Astrocyte (in vitro differentiated cells and primary cell): ENCODE measurements at regions not wholly inside any gene's neighbourhood (a gene's known extent, or its start where the extent isn't known, plus 50 kb on each side); places are given as distances from the start of the nearest gene placed in this dataset.
A peak's percentile ranks its signal among the peaks of the same experiment; 100 is the strongest.

Source experiments
- DNase-seq: peaks from one replicate; pipeline ENCODE4 v3.0.0-alpha.2; 2010; ENCODE audit warnings: low read depth
- FAIRE-seq: peaks from 2 replicates; lab custom pipeline; 2011; peaks lifted over from hg19 to GRCh38; lab: Jason Lieb, UNC
- H2AFZ ChIP-seq: 2 replicates; pipeline ENCODE4 v1.6.0; 2012; ENCODE audit warnings: low read depth, low read length, inconsistent platforms
- H3K27ac ChIP-seq: 2 replicates; pipeline ENCODE4 v1.5.1; 2011; ENCODE audit warnings: low read depth, low read length, inconsistent platforms
- H3K27me3 ChIP-seq: 2 replicates; pipeline ENCODE4 v1.6.0; 2011; ENCODE audit warnings: low read length, inconsistent platforms; ENCODE audit not compliant: insufficient read depth
- H3K36me3 ChIP-seq: 2 replicates; pipeline ENCODE4 v1.5.1; 2011; ENCODE audit warnings: low read length, inconsistent platforms; ENCODE audit not compliant: insufficient read depth
- H3K4me1 ChIP-seq: 2 replicates; pipeline ENCODE4 v1.5.1; 2011; ENCODE audit warnings: low read length, inconsistent platforms; ENCODE audit not compliant: insufficient read depth
- H3K4me2 ChIP-seq: 2 replicates; pipeline ENCODE4 v1.6.0; 2012; ENCODE audit warnings: low read length, inconsistent platforms
- H3K4me3 ChIP-seq: 2 replicates; pipeline ENCODE4 v1.5.1; 2011; ENCODE audit warnings: low read depth, mild to moderate bottlenecking, low read length, inconsistent platforms; ENCODE audit not compliant: insufficient read depth
- H3K79me2 ChIP-seq: 2 replicates; pipeline ENCODE4 v1.6.0; 2012; ENCODE audit warnings: mild to moderate bottlenecking, low read length, inconsistent platforms; ENCODE audit not compliant: insufficient read depth
- H3K9ac ChIP-seq: 2 replicates; pipeline ENCODE4 v1.6.0; 2012; ENCODE audit warnings: mild to moderate bottlenecking, low read length, inconsistent platforms
- H3K9me3 ChIP-seq: 2 replicates; pipeline ENCODE4 v1.5.1; 2012; ENCODE audit warnings: low read depth, mild to moderate bottlenecking, low read length, inconsistent platforms; ENCODE audit not compliant: insufficient read depth
- H4K20me1 ChIP-seq: 2 replicates; pipeline ENCODE4 v1.6.0; 2012; ENCODE audit warnings: low read length, inconsistent platforms; ENCODE audit not compliant: insufficient read depth
- H3K27ac Mint-ChIP-seq: one replicate; pipeline ENCODE4 v1.8.0; 2021; ENCODE audit warnings: mild to moderate bottlenecking, mixed read lengths; ENCODE audit not compliant: unreplicated experiment
- H3K27me3 Mint-ChIP-seq: one replicate; pipeline ENCODE4 v1.8.0; 2021; ENCODE audit warnings: low read depth, mixed read lengths; ENCODE audit not compliant: unreplicated experiment
- H3K36me3 Mint-ChIP-seq: one replicate; pipeline ENCODE4 v1.8.0; 2021; ENCODE audit warnings: low read depth, mixed read lengths; ENCODE audit not compliant: unreplicated experiment
- H3K4me1 Mint-ChIP-seq: one replicate; pipeline ENCODE4 v1.8.0; 2021; ENCODE audit warnings: low read depth, mixed read lengths; ENCODE audit not compliant: unreplicated experiment
- H3K4me3 Mint-ChIP-seq: one replicate; pipeline ENCODE4 v1.8.0; 2021; ENCODE audit warnings: mild to moderate bottlenecking, moderate library complexity, mixed read lengths; ENCODE audit not compliant: unreplicated experiment
- H3K9me3 Mint-ChIP-seq: one replicate; pipeline ENCODE4 v1.8.0; 2021; ENCODE audit warnings: mild to moderate bottlenecking, mixed read lengths; ENCODE audit not compliant: unreplicated experiment
- CTCF ChIP-seq: IDR thresholded peaks from 2 replicates; pipeline ENCODE4 v1.5.1; 2011; ENCODE audit warnings: low read depth, mild to moderate bottlenecking, inconsistent platforms, low read length, moderate library complexity; ENCODE audit not compliant: insufficient read depth
- EZH2 ChIP-seq: IDR thresholded peaks from 2 replicates; pipeline ENCODE4 v1.6.1; 2012; ENCODE audit warnings: mild to moderate bottlenecking, low read length, inconsistent platforms; ENCODE audit not compliant: insufficient read depth

GRCh38 chr6:22779062-22779461 is 209.7 kb downstream of the HDGFL1 start:
- no peak overlapping the region for H2AFZ ChIP-seq
- no peaks in the 10 kb centered on the region for H4K20me1 ChIP-seq
- Mint-ChIP-seq H3K27me3 (no peaks in the 10 kb centered on the region), H3K27ac (no peak overlapping the region), H3K36me3 (no peaks in the 10 kb centered on the region), H3K4me1 (peaks cover 3% of the 10 kb centered on the region), H3K4me3 (no peak overlapping the region), H3K9me3 (peaks cover 15% of the 10 kb centered on the region)
- H3K4me2 ChIP-seq: no peak overlapping the region
- DNase-seq (no peak), FAIRE-seq (no peak)
- H3K4me3 ChIP-seq: no peak overlapping the region
- no peaks in the 10 kb centered on the region for H3K36me3 ChIP-seq
- no peaks in the 10 kb centered on the region for H3K27me3 ChIP-seq
- no peaks in the 10 kb centered on the region for H3K4me1 ChIP-seq
- no peaks in the 10 kb centered on the region for H3K79me2 ChIP-seq
- no peak overlapping the region for H3K27ac ChIP-seq
- no peak overlapping the region for H3K9ac ChIP-seq
- TF ChIP-seq CTCF (no peak), EZH2 (no peak)
- peaks cover 14% of the 10 kb centered on the region for H3K9me3 ChIP-seq

- H3K27ac Mint-ChIP-seq: no peak overlapping the region
- H3K4me1 Mint-ChIP-seq: peaks cover 8% of the 10 kb centered on the region
- H3K9me3 Mint-ChIP-seq: peaks cover 1% of the 10 kb centered on the region
- no peak overlapping the region for H3K4me3 Mint-ChIP-seq
- H3K27me3 ChIP-seq: no peaks in the 10 kb centered on the region
- DNase-seq (no peak), FAIRE-seq (no peak)
- peaks cover 6% of the 10 kb centered on the region for H3K9me3 ChIP-seq
- H4K20me1 ChIP-seq: no peaks in the 10 kb centered on the region
- no peak overlapping the region for H3K4me3 ChIP-seq
- H3K4me2 ChIP-seq: no peak overlapping the region
- no peaks in the 10 kb centered on the region for H3K79me2 ChIP-seq
- H3K9ac ChIP-seq: no peak overlapping the region
- no peak for TF ChIP-seq EZH2
- TF ChIP-seq CTCF: no peak
- H3K36me3 ChIP-seq: no peaks in the 10 kb centered on the region
- H3K27ac ChIP-seq: no peak overlapping the region
- peaks cover 11% of the 10 kb centered on the region for H3K4me1 ChIP-seq
- no peaks in the 10 kb centered on the region for H3K27me3 Mint-ChIP-seq
- no peaks in the 10 kb centered on the region for H3K36me3 Mint-ChIP-seq
- no peak overlapping the region for H2AFZ ChIP-seq
These were observed 214.6 kb downstream of the HDGFL1 start for GRCh38 chr6:22783931-22784330.

- Histone ChIP-seq H3K4me2 (peak overlapping the region; percentile 80), H3K79me2 (no peaks in the 10 kb centered on the region), H3K4me1 (peaks cover 11% of the 10 kb centered on the region), H3K9ac (peak overlapping the region; percentile 69), H3K36me3 (no peaks in the 10 kb centered on the region), H3K9me3 (no peaks in the 10 kb centered on the region), H3K27ac (peak overlapping the region; percentile 40), H3K4me3 (no peak overlapping the region), H3K27me3 (no peaks in the 10 kb centered on the region), H2AFZ (peak overlapping the region; percentile 84), H4K20me1 (no peaks in the 10 kb centered on the region)
- Mint-ChIP-seq H3K27me3 (no peaks in the 10 kb centered on the region), H3K9me3 (peaks cover under 1% of the 10 kb centered on the region), H3K36me3 (no peaks in the 10 kb centered on the region), H3K27ac (no peak overlapping the region), H3K4me1 (peaks cover 8% of the 10 kb centered on the region), H3K4me3 (no peak overlapping the region)
- DNase-seq (peak; percentile 50), FAIRE-seq (no peak)
- TF ChIP-seq CTCF: no peak
- no peak for TF ChIP-seq EZH2
These were observed 215.4 kb downstream of the HDGFL1 start for GRCh38 chr6:22784601-22785410.
